NCI-H69 (cell line): ENCODE measurements at regions not wholly inside any gene's neighbourhood (a gene's known extent, or its start where the extent isn't known, plus 50 kb on each side); places are given as distances from the start of the nearest gene placed in this dataset.

Experiments
- DNase-seq: peaks from one replicate; lab custom pipeline; 2025; lab: John Stamatoyannopoulos, UW

GRCh38 chr11:100531290-100531689 is 155.8 kb upstream of the ARHGAP42 start:
- peak; percentile 19 for DNase-seq

GRCh38 chr11:100536979-100537378 is 150.1 kb upstream of the ARHGAP42 start:
- DNase-seq = no peak

GRCh38 chr11:100543386-100543785 is 143.7 kb upstream of the ARHGAP42 start:
- peak; percentile 48 for DNase-seq

GRCh38 chr11:100545556-100545955 is 141.5 kb upstream of the ARHGAP42 start:
- no peak for DNase-seq

DNA sequence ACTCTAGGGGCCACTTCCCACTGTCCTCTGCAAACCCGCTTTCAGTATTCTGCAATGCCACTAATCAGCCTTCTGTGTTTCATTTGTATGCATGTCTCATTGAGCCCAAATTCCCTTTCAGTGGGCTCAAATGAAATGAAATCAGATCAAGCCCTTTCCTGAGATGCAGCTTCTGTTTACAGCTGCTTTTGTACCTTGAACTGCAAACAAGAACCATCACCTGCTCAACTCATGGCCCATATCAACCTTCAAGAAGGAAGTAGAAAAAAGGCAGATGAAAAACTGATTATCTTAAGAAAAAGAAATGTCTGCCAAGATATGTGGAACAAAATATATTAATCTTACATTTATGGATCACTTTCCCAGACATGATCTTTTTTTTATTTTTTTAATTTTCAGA is 141.1 kb upstream of the ARHGAP42 start:
- peak; percentile 26 for DNase-seq

GRCh38 chr11:100546714-100547113 is 140.4 kb upstream of the ARHGAP42 start:
- DNase-seq = peak; percentile 80

DNA sequence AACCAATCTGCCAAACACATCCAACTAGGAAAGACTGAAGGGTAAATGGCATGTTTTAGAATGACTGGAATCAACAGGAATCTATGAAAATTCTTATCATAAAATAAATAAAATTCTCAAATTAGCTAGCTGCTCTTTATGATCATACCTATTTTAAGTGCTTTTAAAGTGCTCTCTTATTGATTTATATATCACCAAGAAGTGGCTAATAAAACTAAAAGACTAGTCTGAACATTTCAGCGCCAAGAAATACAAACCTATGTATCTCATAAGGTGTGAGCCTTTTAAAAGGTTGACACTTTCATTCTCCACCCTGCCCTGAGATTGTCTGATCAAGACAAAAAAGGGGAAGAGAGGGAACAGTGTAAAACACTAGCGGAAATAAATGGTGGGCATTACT is 136.8 kb upstream of the ARHGAP42 start:
- DNase-seq = peak; percentile 57

GRCh38 chr11:100550912-100551632 is 136.0 kb upstream of the ARHGAP42 start:
- DNase-seq = peak; percentile 99

GRCh38 chr11:100555931-100556330 is 131.2 kb upstream of the ARHGAP42 start:
- DNase-seq = peak; percentile 13

- no peak for DNase-seq
Observed at GRCh38 chr11:100556781-100557180, 130.3 kb upstream of the ARHGAP42 start.

DNA sequence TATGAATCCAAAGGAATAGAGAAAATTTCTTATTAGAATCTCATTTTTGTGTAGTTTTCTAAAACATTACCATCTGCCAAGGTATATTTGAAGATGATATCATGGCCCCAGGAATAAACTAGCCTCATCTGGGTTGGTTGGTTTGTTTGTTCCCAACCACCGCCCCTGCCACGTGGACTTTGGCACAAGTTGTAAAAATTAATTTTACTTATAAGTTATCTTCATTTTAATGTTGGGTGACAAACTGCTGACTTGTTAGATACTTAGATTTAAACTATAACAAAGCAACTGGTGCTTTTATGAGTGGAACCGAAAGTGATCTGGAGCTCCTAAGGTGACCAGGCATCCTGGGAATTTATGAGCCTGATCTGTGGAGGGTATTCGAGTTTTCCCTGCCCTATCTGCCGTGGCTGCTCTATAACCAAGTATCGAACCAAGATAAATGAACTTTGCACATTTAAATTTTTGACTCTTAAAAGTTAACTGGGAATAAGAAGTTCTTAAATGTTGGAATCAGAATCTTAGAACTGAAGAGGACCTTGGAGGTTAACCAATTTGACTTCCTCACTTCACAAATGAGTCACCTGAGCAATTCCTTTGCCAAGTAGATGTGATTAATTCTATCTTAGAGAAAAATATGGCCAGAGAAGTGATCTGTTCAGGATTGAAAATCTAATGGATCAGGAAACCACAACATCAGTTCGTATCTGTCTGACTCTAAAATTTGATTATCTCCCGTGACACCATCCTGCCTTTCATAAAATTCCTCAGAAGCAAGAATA is 129.1 kb upstream of the ARHGAP42 start:
- DNase-seq = no peak

DNA sequence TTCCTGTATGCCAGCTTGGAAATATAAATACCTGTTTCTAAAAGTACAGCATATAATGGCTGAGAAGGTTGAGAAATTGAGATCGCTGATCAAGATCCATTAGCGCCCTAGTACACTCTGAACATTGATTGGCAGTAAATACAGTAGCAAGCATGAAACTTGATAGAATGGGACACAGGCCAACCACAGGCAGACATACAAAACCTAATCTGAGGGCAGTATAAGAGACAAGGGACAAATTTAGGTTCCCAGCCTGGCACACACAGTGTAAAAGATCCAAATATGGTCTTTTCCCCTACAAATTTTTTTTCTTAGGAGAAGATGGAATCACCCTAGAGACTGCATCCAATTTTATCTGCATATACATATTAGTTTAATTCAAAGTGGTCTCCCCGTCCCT is 126.5 kb upstream of the ARHGAP42 start:
- DNase-seq = no peak

DNA sequence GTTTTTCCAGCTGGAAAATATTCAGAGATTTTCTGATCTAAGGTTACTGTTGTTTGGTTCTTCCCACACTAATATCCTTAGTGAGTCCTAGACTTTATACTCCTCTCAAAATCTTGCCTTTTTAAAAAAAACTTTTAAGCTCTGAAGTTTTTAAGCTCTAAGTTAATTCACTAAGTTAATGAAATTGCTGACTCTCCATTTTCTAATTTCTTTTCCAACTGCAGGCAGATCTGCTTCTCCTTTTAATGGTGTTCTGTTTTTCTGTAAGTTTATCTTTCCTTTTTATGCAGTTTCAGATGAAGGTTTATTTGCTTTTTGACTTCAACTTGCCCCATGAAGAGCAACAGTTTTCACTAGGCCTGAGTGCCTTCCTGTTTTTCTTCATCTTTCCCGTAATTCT is 125.8 kb upstream of the ARHGAP42 start:
- DNase-seq = no peak

GRCh38 chr11:100562128-100562527 is 125.0 kb upstream of the ARHGAP42 start:
- DNase-seq = no peak

- DNase-seq = peak; percentile 12
Observed at GRCh38 chr11:100563541-100564280, 123.4 kb upstream of the ARHGAP42 start.

DNA sequence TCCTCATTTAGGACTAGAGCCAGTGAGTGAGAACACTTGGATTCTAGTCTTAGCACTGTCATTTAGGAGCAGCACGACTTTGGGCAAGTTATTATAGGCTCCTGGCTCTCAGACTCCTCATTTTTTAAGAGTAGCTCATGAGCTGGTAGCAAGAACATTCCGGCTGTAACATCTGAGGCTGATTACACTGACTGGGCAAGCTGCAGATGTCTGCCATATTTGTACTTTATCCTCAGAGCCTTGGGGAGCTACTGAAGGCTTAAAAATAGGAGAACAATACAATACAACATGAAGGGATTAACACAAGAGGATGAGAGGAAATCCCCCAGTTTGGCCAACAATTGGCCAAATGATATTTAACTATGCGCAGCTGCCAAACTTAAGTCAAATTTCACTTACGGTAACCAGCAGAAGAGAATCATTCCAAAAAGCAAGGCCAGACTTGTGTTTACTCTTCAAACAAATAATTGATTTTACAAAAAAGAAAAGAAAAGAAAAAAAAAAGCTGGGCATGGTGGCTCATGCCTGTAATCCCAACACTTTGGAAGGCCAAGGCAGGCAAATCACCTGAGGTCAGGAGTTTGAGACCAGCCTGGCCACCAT is 113.1 kb upstream of the ARHGAP42 start:
- DNase-seq = no peak

DNA sequence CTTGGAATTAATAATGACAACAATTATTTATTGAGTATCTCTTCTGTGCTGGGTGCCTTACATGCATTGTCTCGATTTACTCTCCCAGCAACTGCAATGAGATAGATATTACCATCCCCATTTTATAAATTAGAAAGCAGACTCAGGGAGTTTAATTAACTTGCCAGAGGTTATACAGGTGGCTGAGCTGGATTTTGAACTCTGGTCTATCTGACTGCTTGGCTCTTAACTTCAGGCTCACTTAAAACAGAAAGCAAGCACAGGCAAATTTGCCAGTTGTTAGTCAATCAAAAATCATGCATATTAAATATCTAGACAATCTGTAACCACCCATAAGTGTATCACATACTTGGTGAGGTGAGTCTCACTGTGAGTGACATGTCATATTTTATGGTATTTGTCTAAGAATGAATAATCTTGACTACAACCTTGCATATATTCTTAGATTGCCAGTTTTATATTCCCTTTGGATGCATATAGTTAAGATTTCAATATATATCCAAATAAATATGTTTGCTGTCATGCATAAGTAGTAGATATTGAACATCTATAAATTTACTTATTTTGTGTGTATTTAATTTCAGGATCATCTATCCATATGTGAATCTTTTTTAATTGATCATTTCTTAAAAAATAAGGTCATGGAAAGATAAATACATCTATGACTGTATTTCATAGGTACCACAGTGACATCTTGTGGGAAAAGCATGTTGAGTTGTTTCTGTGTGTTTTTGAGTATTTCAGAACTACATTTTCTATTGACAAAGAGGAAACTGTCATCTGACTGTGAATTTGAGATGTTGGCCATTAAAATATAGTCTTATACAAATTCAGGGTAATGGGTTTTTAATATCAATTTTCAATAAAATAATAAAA is 112.0 kb upstream of the ARHGAP42 start:
- peak; percentile 76 for DNase-seq

- peak; percentile 79 for DNase-seq
Observed at GRCh38 chr11:100575860-100576717, 111.0 kb upstream of the ARHGAP42 start.

DNA sequence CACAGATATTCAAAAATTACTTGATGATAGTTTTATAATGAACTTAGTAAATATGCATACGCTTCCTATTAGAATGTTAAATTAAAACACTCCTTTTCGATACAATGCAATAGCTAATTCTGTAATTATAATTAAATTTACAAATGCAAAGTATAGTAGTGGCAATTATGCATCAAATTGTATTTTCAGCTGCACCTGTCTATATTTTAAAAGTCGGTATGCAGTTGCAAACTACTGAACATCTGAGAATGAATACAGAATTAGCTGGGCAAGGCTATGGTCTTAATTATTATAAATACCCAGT is 110.4 kb upstream of the ARHGAP42 start:
- DNase-seq = no peak

GRCh38 chr11:100578831-100579311 is 108.2 kb upstream of the ARHGAP42 start:
- no peak for DNase-seq
